ENCODE measurements at regions not wholly inside any gene's neighbourhood (a gene's known extent, or its start where the extent isn't known, plus 50 kb on each side); places are given as distances from the start of the nearest gene placed in this dataset.

DNA sequence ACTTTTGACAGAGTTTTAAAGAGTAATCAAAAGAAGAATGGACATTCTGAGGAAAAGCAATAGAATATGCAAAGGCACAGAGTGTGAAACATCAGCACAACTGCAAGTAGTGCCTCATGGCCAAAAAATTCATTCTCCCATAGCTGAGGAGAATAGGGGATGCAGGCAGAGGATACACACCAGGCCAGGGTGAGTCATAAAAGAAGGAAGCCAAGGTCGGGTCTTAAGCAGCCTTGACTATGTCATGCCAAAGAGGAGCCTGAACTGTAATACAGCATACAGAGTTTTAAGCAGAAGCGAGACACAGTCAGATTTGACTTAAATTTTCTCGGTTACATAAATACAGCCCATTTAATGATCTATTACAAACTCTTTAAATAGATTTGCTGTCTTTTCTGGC is 165.0 kb downstream of the LNPK start:
- TF ChIP-seq POLR2AphosphoS5 (IDR thresholded peaks at IDR 0.05) (peak in 3 of 4 donors; percentile 51 to 75 (median 68)), POLR2A (IDR thresholded peaks at IDR 0.05) (no peak), CTCF (IDR thresholded peaks at IDR 0.05) (no peak), EP300 (IDR thresholded peaks at IDR 0.05) (no peak)
